Stomach (tissue), 8 donors: ENCODE measurements at regions not wholly inside any gene's neighbourhood (a gene's known extent, or its start where the extent isn't known, plus 50 kb on each side); places are given as distances from the start of the nearest gene placed in this dataset.
"Not testable (repeated sequence)": the region's sequence is repeated elsewhere in the genome, so short reads cannot be mapped to it uniquely, and the experiment has no call there.

ENCODE experiments used
- DNase-seq, 2 donors: peaks; one replicate each; pipeline versions ENCODE4 v3.0.0 to v3.0.0-alpha.2; 2013 to 2019
- H3K27ac ChIP-seq, 5 donors: fragments of 200-600 bp in 4 of 5; sonication (generic) in 4 of 5; one replicate each; pipeline ENCODE4 v1.5.1; 2013 to 2019; ENCODE audit warnings: mild to moderate bottlenecking in 1 of 5, moderate library complexity in 1 of 5
- H3K27me3 ChIP-seq, 3 donors: fragments of 200-600 bp; sonication (generic); one replicate each; pipeline ENCODE4 v1.5.1; 2017 to 2019; ENCODE audit warnings: mixed run types in 1 of 3
- H3K36me3 ChIP-seq, 4 donors: fragments of 200-600 bp; sonication (generic); 1 replicate in 3 of 4; 2 replicates in 1 of 4; pipeline ENCODE4 v1.5.1; 2016 to 2019
- H3K4me1 ChIP-seq, 4 donors: fragments of 200-600 bp; sonication (generic); one replicate each; pipeline ENCODE4 v1.5.1; 2016 to 2019
- H3K4me3 ChIP-seq, 4 donors: fragments of 200-600 bp; sonication (generic) in 3 of 4; one replicate each; pipeline ENCODE4 v1.5.1; 2016 to 2019; ENCODE audit warnings: mild to moderate bottlenecking in 1 of 4
- H3K9me3 ChIP-seq, 4 donors: fragments of 200-600 bp; sonication (generic); one replicate each; pipeline ENCODE4 v1.5.1; 2016 to 2019
- CTCF ChIP-seq, 7 experiments: fragments of 450-650 bp in 4 of 7; fragments of 200-600 bp in 3 of 7; sonication (generic) in 3 of 7; IDR thresholded peaks; one replicate each; pipeline ENCODE4 v1.5.1; 2016 to 2019; ENCODE audit warnings: antibody characterized with exemption in 7 of 7, control low read depth in 2 of 7, mild to moderate bottlenecking in 1 of 7
- EP300 ChIP-seq: sonication (generic); formaldehyde crosslinking; IDR thresholded peaks from one replicate; pipeline ENCODE4 v1.6.1; 2017; ENCODE audit warnings: antibody characterized with exemption
- POLR2A ChIP-seq, 4 donors: fragments of 450-650 bp; IDR thresholded peaks; one replicate each; pipeline ENCODE4 v1.6.1; 2016; ENCODE audit warnings: antibody characterized with exemption in 4 of 4, control low read depth in 2 of 4, mild to moderate bottlenecking in 1 of 4, moderate library complexity in 1 of 4
- POLR2AphosphoS5 ChIP-seq, 3 donors: sonication (generic); formaldehyde crosslinking; IDR thresholded peaks; one replicate each; pipeline ENCODE4 v1.6.1; 2016; ENCODE audit warnings: antibody characterized with exemption in 3 of 3
- WGBS, 5 donors: extraction: QIAGEN DNeasy Blood & Tissue Kit in 3 of 5; methylation state at CpG; one replicate each; pipeline versions ENCODE4 v1.1.5 to v1.1.7; 2013 to 2018; 5-methylcytosine and 5-hydroxymethylcytosine counted together
- intact Hi-C: fragments of 100-400 bp; cut with DNase I; formaldehyde crosslinking; loops from one replicate; pipeline ENCODE4 v1.15.1; 2023; ENCODE audit warnings: low total_unique reads
- donor health status: healthy with polysubstance abuse.
- donor health status: Bipolar disorder and iron deficiency.
- donor health status: healthy.

GRCh38 chr3:187858041-187858440 lies 112.8 kb upstream of the BCL6 start:
- Histone ChIP-seq H3K27me3 (no peaks in the 10 kb centered on the region), H3K9me3 (peaks cover 0 to under 1% (median 0%) of the 10 kb centered on the region in 4 donors), H3K36me3 (no peaks in the 10 kb centered on the region), H3K4me3 (no peak overlapping the region), H3K27ac (no peak overlapping the region), H3K4me1 (no peaks in the 10 kb centered on the region)
- no peak for TF ChIP-seq POLR2A (IDR thresholded peaks at IDR 0.05)
- TF ChIP-seq CTCF (IDR thresholded peaks at IDR 0.05) = no peak
- TF ChIP-seq EP300 = no peak
- TF ChIP-seq POLR2AphosphoS5 (IDR thresholded peaks at IDR 0.05) = no peak
- DNase-seq = no peak
- intact Hi-C loops = no loop called here
- WGBS, 5 donors = 90 to 94% (median 92%) methylated on average over 5 of the region's 5 CpGs

DNA sequence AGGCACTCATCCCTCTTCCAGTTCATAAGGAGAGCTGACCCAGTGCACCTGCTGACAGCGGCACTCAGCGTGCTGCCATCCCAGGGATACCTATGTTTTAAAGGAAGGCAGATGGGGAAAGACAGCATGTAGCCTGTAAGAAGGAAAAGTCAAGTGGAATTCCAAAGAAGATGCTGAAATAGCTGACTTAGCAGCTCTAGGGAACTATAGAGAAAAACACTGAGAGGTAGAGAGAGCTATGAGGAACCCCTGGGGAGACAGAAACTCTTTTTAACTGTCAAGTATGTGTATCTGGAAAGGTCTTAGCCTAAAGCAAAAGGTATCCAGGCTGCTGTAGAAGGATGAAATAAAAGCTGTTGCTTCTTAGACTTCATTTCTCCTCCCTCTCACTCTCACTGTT lies 113.4 kb upstream of the BCL6 start:
- H3K27me3 ChIP-seq = no peaks in the 10 kb centered on the region
- 82 to 97% (median 93%) methylated on average over 2 of the region's 2 CpGs for WGBS, 5 donors
- no peaks in the 10 kb centered on the region for H3K9me3 ChIP-seq
- TF ChIP-seq POLR2A (IDR thresholded peaks at IDR 0.05) (no peak), CTCF (IDR thresholded peaks at IDR 0.05) (no peak), EP300 (no peak), POLR2AphosphoS5 (IDR thresholded peaks at IDR 0.05) (no peak)
- H3K4me3 ChIP-seq = no peak overlapping the region
- no peak overlapping the region for H3K27ac ChIP-seq
- no peaks in the 10 kb centered on the region for H3K36me3 ChIP-seq
- H3K4me1 ChIP-seq = no peaks in the 10 kb centered on the region
- no peak for DNase-seq
- intact Hi-C loops = no loop called here

GRCh38 chr3:187862701-187863277 lies 117.5 kb upstream of the BCL6 start:
- H3K27me3 ChIP-seq, H3K4me3 ChIP-seq, H3K9me3 ChIP-seq, DNase-seq, intact Hi-C loops, H3K27ac ChIP-seq, H3K36me3 ChIP-seq, H3K4me1 ChIP-seq: not testable (repeated sequence)
- WGBS, 5 donors = 22 to 48% (median 41%) methylated on average over 4 to 11 of the region's 22 CpGs; no CpG with 5 or more reads in 1 of the 5 donors

DNA sequence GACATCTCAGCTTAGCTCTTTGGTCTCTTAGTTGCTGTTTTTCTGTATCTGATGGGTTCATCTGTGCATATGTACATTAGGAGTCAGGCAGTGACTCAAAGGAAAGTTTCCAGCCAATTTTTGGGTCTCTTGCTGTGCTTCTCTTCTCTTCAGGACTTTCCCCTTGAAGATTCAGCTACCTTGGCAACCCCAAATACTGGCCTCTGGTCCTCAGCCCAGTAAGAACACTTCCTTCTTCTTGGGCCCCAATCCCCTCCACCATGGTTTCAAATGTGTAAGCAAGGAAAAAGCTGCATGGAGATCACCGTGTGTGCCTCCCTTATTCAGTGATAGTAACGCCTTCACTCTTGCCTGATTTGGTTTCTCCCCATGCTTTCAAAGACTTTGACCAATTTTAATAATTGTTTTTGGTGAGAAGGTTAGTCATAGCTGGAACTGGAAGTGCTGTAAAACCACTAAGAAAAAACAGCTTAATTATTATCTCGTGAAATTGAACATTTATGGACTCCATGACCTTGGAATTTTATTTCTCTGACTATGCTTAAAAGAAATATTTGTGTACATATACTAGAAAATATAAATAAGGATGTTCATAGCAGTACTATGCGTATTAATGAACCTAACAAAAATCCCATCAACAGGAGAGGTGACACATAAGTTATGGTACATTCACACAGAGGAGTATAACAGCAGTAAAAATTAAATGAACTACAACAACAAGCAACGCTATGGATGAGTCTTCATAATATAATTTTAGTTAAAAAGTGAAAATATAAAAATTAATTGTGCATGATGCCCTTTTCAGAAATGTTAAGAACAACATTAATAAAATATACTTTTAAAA lies 125.3 kb upstream of the BCL6 start:
- no peaks in the 10 kb centered on the region for H3K36me3 ChIP-seq
- H3K4me3 ChIP-seq = no peak overlapping the region
- no peak for DNase-seq
- no peak overlapping the region for H3K27ac ChIP-seq
- intact Hi-C loops = no loop called here
- H3K27me3 ChIP-seq = no peaks in the 10 kb centered on the region
- WGBS, 5 donors = 85 to 91% (median 88%) methylated on average over 5 of the region's 5 CpGs
- H3K9me3 ChIP-seq = no peaks in the 10 kb centered on the region
- TF ChIP-seq EP300 (no peak), POLR2A (IDR thresholded peaks at IDR 0.05) (no peak), CTCF (IDR thresholded peaks at IDR 0.05) (no peak), POLR2AphosphoS5 (IDR thresholded peaks at IDR 0.05) (no peak)
- H3K4me1 ChIP-seq = no peaks in the 10 kb centered on the region

DNA sequence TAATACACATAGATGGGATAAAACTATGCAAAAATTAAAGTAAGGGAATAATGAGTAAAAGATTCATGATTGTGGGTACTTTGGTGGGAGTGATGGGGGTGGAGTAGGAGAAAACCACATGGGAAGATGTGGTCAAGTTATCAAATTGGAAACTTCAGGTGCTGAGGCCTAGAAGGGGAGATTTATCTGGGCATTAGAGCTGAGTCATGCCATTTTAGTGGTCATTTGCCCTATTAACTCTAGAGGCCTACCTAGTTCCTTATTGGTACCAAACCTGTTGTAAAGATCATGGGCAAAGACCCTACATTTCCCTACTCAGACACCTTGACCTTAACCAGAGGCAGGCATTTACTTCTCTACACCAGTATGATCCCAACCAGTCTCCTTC lies 125.9 kb upstream of the BCL6 start:
- H3K4me1 ChIP-seq = no peaks in the 10 kb centered on the region
- H3K4me3 ChIP-seq = no peak overlapping the region
- H3K27me3 ChIP-seq = no peaks in the 10 kb centered on the region
- no peaks in the 10 kb centered on the region for H3K36me3 ChIP-seq
- intact Hi-C loops = no loop called here
- H3K9me3 ChIP-seq = no peaks in the 10 kb centered on the region
- H3K27ac ChIP-seq = no peak overlapping the region
- no peak for TF ChIP-seq POLR2AphosphoS5 (IDR thresholded peaks at IDR 0.05)
- TF ChIP-seq EP300 = no peak
- TF ChIP-seq POLR2A (IDR thresholded peaks at IDR 0.05) = no peak
- no peak for TF ChIP-seq CTCF (IDR thresholded peaks at IDR 0.05)
- DNase-seq = no peak
